ENCODE measurements at regions not wholly inside any gene's neighbourhood (a gene's known extent, or its start where the extent isn't known, plus 50 kb on each side); places are given as distances from the start of the nearest gene placed in this dataset.
A peak's percentile ranks its signal among the peaks of the same experiment; 100 is the strongest.

DNA sequence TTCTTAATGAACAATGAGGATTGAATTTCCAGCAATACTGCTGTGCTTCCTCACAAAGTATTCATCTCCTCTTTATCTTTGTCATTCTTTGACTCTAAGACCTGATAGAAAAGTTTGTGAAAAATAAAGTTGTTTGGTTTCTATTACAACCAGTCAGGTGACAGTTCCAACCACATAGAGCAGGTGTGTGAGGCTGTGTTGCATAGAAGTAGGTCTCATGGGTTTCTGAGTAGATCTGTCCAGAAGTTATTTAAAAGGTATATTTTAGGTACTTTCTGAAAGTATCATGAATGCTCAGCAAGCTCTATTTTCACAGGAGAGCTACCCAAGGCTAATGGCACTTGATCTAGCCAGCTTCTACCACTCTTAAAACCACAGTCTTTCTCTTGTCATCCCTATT, 637.0 kb downstream of the DNAH5 start:
- no peak overlapping the region for H3K4me2 ChIP-seq
- no peaks in the 10 kb centered on the region for H3K27me3 ChIP-seq
- no peaks in the 10 kb centered on the region for H3K36me3 ChIP-seq
- no peak overlapping the region for H3K4me3 ChIP-seq
- no peak overlapping the region for H3K9ac ChIP-seq
- no peaks in the 10 kb centered on the region for H3K9me3 ChIP-seq (replicated peaks in 1 of 11)
- TF ChIP-seq Cebpa-rat (IDR thresholded peaks at IDR 0.05): no peak
- H4K20me1 ChIP-seq: no peaks in the 10 kb centered on the region
- no peak overlapping the region for H3K27ac ChIP-seq
- H3K4me1 ChIP-seq: no peaks in the 10 kb centered on the region

DNA sequence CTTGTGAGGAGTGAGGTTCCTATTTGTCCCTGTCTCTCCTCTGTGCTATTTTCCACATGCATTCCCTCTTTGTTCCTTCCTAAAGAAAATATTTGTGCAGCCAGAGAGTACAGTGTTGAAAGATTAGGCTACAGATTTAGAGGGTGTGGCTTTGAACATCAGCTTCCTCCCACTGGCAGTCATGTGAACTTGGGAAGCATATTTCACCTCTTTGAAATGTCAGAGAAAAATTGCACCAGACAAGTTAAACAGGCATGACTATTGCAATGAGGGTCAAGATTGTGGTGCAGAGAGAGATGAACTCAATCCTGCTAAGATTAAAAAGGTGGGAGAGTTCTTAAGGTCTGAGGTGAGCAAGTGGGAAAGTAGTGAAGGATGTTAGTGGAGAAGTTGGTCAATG, 641.0 kb downstream of the DNAH5 start:
- no peak for TF ChIP-seq Cebpa-rat (IDR thresholded peaks at IDR 0.05)
- Histone ChIP-seq H3K4me1 (no peaks in the 10 kb centered on the region), H3K27me3 (no peaks in the 10 kb centered on the region), H3K9ac (no peak overlapping the region), H3K4me3 (no peak overlapping the region), H3K36me3 (no peaks in the 10 kb centered on the region), H4K20me1 (no peaks in the 10 kb centered on the region), H3K9me3 (replicated peaks in 1 of 11) (no peaks in the 10 kb centered on the region), H3K4me2 (no peak overlapping the region), H3K27ac (no peak overlapping the region)

DNA sequence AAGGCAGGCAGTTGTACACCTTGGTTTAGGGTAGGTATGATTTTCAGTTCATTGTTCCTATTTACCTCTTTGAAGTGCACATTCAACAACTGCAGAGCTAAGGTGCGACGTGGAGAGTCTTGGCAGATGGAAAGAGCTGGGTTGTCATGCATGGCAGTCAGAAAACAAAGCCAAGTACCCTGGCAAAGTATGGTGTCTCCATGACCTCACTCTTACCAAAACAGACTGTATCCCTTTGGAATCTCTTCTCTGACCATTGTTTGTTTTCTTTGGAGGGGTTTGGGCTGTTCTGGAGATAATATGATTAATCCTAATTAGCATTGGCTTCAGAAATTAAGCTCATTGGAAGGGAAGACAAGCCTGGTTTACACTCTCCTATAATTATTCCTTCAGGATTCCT, 665.7 kb downstream of the DNAH5 start:
- H3K4me2 ChIP-seq: no peak overlapping the region
- H3K27me3 ChIP-seq: no peaks in the 10 kb centered on the region
- H3K36me3 ChIP-seq: no peaks in the 10 kb centered on the region
- H3K9me3 ChIP-seq (replicated peaks in 1 of 11): no peaks in the 10 kb centered on the region
- H4K20me1 ChIP-seq: no peaks in the 10 kb centered on the region
- no peak overlapping the region for H3K4me3 ChIP-seq
- TF ChIP-seq Cebpa-rat (IDR thresholded peaks at IDR 0.05): no peak
- no peak overlapping the region for H3K27ac ChIP-seq
- no peaks in the 10 kb centered on the region for H3K4me1 ChIP-seq
- H3K9ac ChIP-seq: no peak overlapping the region

DNA sequence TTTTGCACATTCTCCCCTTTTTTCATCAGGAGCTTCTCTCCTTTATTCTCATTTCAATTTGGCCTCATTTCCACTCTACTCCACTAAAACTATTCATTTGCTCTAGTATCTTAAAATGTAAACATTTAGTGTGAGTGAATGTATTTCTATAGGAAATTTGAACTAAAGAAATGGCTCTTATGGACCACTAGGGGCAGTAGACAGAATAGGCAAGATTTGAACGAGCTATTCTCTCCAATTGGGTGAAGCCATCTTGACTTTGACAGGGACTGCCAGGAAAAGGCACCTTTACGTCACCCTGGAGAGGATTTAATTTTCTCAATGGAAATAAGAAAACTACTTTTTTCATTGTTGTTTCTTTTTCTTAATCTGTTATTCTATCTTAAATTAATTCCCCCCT, 666.3 kb downstream of the DNAH5 start:
- Histone ChIP-seq H3K9ac (no peak overlapping the region), H3K9me3 (replicated peaks in 1 of 11) (no peaks in the 10 kb centered on the region), H3K4me2 (no peak overlapping the region), H3K4me3 (no peak overlapping the region), H3K27me3 (no peaks in the 10 kb centered on the region), H3K4me1 (no peaks in the 10 kb centered on the region), H3K36me3 (no peaks in the 10 kb centered on the region), H4K20me1 (no peaks in the 10 kb centered on the region), H3K27ac (no peak overlapping the region)
- no peak for TF ChIP-seq Cebpa-rat (IDR thresholded peaks at IDR 0.05)

DNA sequence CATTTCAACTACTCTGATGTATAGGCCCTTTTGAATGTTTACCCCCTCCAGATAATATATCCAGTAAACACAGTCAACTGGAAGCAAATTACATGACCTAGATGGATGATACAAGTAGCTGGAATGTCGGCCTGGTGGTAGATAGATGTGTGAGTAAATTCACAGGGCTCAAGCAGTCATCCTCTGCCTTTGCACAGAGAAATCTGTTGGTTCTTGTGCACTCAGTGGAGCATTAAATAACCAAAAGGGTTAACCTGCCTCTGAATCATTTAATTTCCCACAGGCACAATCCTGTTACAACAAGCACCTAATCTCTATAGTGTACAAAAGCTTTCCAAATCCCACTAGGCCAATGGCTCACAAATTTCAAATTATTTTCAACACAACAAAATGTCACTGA, 668.3 kb downstream of the DNAH5 start:
- H3K36me3 ChIP-seq: no peaks in the 10 kb centered on the region
- H3K4me1 ChIP-seq: no peaks in the 10 kb centered on the region
- TF ChIP-seq Cebpa-rat (IDR thresholded peaks at IDR 0.05): no peak
- no peaks in the 10 kb centered on the region for H3K27me3 ChIP-seq
- no peaks in the 10 kb centered on the region for H3K9me3 ChIP-seq (replicated peaks in 1 of 11)
- H3K27ac ChIP-seq: no peak overlapping the region
- H3K4me3 ChIP-seq: no peak overlapping the region
- H3K9ac ChIP-seq: no peak overlapping the region
- H3K4me2 ChIP-seq: no peak overlapping the region
- no peaks in the 10 kb centered on the region for H4K20me1 ChIP-seq

DNA sequence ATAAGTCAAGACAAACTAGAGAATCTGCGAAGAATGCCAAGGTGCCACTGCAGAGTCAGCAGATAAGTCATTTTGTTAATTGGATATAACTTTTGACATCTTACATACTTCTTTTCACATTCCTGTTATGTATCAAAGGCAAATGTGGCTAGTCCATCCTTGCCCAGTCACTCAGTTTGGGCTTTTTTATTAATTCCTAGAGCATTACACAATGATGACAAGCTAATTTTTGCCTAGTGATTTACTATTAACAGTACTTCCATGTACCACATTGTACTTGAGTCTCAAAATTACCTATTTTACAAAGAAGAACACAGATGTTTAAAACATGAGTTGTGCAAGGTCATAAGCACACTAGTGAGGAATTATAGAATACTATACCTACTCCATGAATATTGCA, 680.8 kb downstream of the DNAH5 start:
- Histone ChIP-seq H3K9ac (no peak overlapping the region), H3K4me1 (no peaks in the 10 kb centered on the region), H4K20me1 (no peaks in the 10 kb centered on the region), H3K4me3 (no peak overlapping the region), H3K9me3 (replicated peaks in 1 of 11) (peaks cover 0 to 4% (median 0%) of the 10 kb centered on the region in 11 experiments; a peak in 2 of 22 replicates), H3K36me3 (no peaks in the 10 kb centered on the region), H3K27ac (no peak overlapping the region), H3K27me3 (no peaks in the 10 kb centered on the region), H3K4me2 (no peak overlapping the region)
- no peak for TF ChIP-seq Cebpa-rat (IDR thresholded peaks at IDR 0.05)

DNA sequence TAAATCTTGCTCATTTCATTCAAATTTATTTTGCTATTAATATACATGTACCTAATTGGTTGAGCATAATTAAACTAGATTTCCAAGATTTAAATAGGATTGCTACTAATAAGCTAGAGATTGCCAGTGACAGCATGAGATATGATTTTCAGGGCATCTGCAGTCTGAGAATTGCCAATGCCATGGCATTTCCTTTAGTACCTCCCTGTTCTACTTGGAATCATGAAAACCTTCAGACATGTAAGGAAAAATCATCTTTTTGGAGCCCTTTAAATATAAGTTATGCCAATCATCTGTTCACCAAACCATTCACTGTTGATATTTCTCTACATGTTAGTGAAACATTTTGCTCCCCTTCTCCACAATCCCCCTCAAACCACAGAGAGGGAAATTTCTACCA, 691.4 kb downstream of the DNAH5 start:
- H3K36me3 ChIP-seq: no peaks in the 10 kb centered on the region
- no peak overlapping the region for H3K9ac ChIP-seq
- no peak overlapping the region for H3K4me2 ChIP-seq
- no peak for TF ChIP-seq Cebpa-rat (IDR thresholded peaks at IDR 0.05)
- no peaks in the 10 kb centered on the region for H4K20me1 ChIP-seq
- H3K4me3 ChIP-seq: no peak overlapping the region
- no peak overlapping the region for H3K27ac ChIP-seq
- peaks cover 0 to 27% (median 20%) of the 10 kb centered on the region in 10 experiments; a peak in 14 of 20 replicates for H3K4me1 ChIP-seq
- H3K9me3 ChIP-seq (replicated peaks in 1 of 11): no peaks in the 10 kb centered on the region
- no peaks in the 10 kb centered on the region for H3K27me3 ChIP-seq

DNA sequence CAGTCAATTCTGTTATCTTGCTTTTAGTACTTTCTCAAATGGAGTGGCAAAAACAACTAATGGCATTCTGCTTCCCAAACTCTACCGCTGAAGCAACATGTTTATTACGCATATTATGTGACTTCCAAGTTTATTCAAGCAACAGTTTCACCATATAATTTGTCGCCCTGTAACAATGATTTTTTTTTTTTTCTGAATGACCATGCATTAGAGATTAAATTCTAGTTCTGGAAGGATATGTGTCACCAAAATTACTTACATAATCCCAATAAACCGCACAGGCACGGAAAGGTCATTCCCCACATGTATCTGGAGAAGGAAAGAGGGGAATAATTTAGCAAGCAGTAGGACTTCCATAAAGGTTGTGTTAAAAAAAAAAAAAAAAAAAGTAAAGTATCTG, 691.8 kb downstream of the DNAH5 start:
- H3K27ac ChIP-seq: peak overlapping the region in 4 of 11 experiments; percentile 56 to 66 (median 63); a peak in 6 of 22 replicates
- H4K20me1 ChIP-seq: no peaks in the 10 kb centered on the region
- H3K9me3 ChIP-seq (replicated peaks in 1 of 11): no peaks in the 10 kb centered on the region

DNA sequence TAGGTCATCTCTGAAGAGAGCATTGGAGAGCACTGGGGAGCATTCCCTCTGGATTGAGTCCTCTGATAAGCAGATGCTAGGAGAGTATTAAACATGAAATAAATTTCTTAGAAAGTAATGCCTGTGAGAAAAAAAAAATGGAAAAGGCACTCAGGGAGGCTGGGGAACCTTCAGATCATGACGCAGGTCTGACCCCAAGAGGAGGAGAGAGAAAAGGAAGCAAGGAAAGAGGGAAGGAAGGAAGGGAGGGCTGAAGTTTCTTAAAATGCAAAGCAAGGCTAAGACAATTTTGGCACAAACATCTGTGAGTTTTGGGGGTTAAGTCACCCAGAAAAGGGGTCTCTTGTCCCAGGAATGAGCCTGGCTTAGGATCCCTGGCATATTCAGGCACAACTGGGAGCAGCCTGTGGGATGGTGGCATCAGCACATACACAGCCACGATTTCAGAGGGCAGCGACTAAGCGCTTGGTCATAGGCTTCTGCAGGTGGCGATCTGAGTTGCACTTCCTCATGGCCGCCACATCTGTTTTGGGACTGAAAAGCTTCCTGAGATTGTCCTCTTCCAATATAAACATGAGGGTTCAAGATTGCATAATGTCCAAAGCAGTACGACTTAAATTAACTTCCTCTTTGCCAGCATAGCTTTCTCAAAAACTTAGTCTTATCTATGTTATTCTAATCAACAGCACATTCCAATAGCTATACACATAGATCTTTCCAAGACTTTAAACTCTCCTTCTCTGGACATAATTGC, 692.7 kb downstream of the DNAH5 start:
- peak overlapping the region in 4 of 11 experiments; percentile 20 to 40 (median 28); a peak in 4 of 22 replicates for H3K9ac ChIP-seq
- peaks cover 0 to 27% (median 20%) of the 10 kb centered on the region in 10 experiments; a peak in 14 of 20 replicates for H3K4me1 ChIP-seq
- peak overlapping the region in 7 of 11 experiments; percentile 12 to 66 (median 56); a peak in 11 of 22 replicates for H3K27ac ChIP-seq
- TF ChIP-seq Cebpa-rat (IDR thresholded peaks at IDR 0.05): peak in 3 of 11 experiments; percentile 43 to 64 (median 56); a peak in 4 of 22 replicates
- H4K20me1 ChIP-seq: no peaks in the 10 kb centered on the region
- H3K27me3 ChIP-seq: no peaks in the 10 kb centered on the region
- peak overlapping the region in 10 of 11 experiments; percentile 9 to 84 (median 57); a peak in 17 of 22 replicates for H3K4me2 ChIP-seq
- no peaks in the 10 kb centered on the region for H3K9me3 ChIP-seq (replicated peaks in 1 of 11)
- peak overlapping the region in 2 of 10 experiments; percentile 9 to 20; a peak in 2 of 20 replicates for H3K4me3 ChIP-seq
- H3K36me3 ChIP-seq: no peaks in the 10 kb centered on the region

More for the DNA sequence above, 691.8 kb downstream of the DNAH5 start:
- peaks cover 0 to 27% (median 20%) of the 10 kb centered on the region in 10 experiments; a peak in 14 of 20 replicates for H3K4me1 ChIP-seq
- no peak overlapping the region for H3K4me3 ChIP-seq
- H3K36me3 ChIP-seq: no peaks in the 10 kb centered on the region
- H3K27me3 ChIP-seq: no peaks in the 10 kb centered on the region
- peak overlapping the region in 5 of 11 experiments; percentile 53 to 84 (median 80); a peak in 3 of 22 replicates for H3K4me2 ChIP-seq
- H3K9ac ChIP-seq: no peak overlapping the region
- TF ChIP-seq Cebpa-rat (IDR thresholded peaks at IDR 0.05): no peak
